Mesothelial cell of epicardium (in vitro differentiated cells): ENCODE measurements at regions not wholly inside any gene's neighbourhood (a gene's known extent, or its start where the extent isn't known, plus 50 kb on each side); places are given as distances from the start of the nearest gene placed in this dataset.

Experiments
- DNase-seq, 2 experiments: peaks; one replicate each; pipeline ENCODE4 v3.0.0; 2021; ENCODE audit warnings: low spot score in 2 of 2; ENCODE audit not compliant: unreplicated experiment in 2 of 2
- H3K27ac Mint-ChIP-seq: 2 replicates; pipeline ENCODE4 v1.8.0; 2021; ENCODE audit warnings: mixed read lengths
- H3K27me3 Mint-ChIP-seq: 2 replicates; pipeline ENCODE4 v1.8.0; 2021; ENCODE audit warnings: low read depth, mixed read lengths
- H3K36me3 Mint-ChIP-seq: 2 replicates; pipeline ENCODE4 v1.8.0; 2021; ENCODE audit warnings: mixed read lengths
- H3K4me1 Mint-ChIP-seq: 2 replicates; pipeline ENCODE4 v1.8.0; 2021; ENCODE audit warnings: mixed read lengths
- H3K4me3 Mint-ChIP-seq: 2 replicates; pipeline ENCODE4 v1.8.0; 2021; ENCODE audit warnings: mild to moderate bottlenecking, moderate library complexity, mixed read lengths
- H3K9me3 Mint-ChIP-seq: 2 replicates; pipeline ENCODE4 v1.8.0; 2021; ENCODE audit warnings: mixed read lengths
- TF ChIP-seq, protein P1 (sequence below): fragments of 200-600 bp; sonication (generic); IDR thresholded peaks from one replicate; pipeline ENCODE4 v1.5.0; 2021; ENCODE audit warnings: antibody characterized with exemption; ENCODE audit not compliant: unreplicated experiment

DNA sequence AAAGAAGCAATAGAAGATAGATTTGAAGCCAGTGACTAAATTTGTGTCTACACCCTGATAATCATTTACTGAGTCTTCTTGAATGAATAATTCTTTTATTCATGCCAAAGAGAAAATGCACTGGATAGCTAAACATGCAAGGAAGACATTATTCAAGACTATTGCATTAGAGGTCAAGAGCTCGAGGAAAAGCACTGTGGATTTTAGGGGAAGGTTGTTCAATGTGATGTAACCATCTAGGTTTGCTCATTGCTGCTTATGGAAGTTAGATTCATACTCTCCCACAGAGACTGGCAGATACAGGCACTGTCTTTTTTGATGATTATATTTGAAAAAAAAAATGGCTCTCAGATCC, 682.1 kb downstream of the KCNA4 start:
- no peaks in the 10 kb centered on the region for H3K36me3 Mint-ChIP-seq
- no peak for DNase-seq
- peaks cover 2% of the 10 kb centered on the region for H3K27me3 Mint-ChIP-seq
- H3K4me3 Mint-ChIP-seq = no peak overlapping the region
- TF ChIP-seq, protein P1, sequence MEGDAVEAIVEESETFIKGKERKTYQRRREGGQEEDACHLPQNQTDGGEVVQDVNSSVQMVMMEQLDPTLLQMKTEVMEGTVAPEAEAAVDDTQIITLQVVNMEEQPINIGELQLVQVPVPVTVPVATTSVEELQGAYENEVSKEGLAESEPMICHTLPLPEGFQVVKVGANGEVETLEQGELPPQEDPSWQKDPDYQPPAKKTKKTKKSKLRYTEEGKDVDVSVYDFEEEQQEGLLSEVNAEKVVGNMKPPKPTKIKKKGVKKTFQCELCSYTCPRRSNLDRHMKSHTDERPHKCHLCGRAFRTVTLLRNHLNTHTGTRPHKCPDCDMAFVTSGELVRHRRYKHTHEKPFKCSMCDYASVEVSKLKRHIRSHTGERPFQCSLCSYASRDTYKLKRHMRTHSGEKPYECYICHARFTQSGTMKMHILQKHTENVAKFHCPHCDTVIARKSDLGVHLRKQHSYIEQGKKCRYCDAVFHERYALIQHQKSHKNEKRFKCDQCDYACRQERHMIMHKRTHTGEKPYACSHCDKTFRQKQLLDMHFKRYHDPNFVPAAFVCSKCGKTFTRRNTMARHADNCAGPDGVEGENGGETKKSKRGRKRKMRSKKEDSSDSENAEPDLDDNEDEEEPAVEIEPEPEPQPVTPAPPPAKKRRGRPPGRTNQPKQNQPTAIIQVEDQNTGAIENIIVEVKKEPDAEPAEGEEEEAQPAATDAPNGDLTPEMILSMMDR = no peak
- peaks cover 9% of the 10 kb centered on the region for H3K9me3 Mint-ChIP-seq
- no peak overlapping the region for H3K27ac Mint-ChIP-seq
- H3K4me1 Mint-ChIP-seq = peaks cover 11% of the 10 kb centered on the region

DNA sequence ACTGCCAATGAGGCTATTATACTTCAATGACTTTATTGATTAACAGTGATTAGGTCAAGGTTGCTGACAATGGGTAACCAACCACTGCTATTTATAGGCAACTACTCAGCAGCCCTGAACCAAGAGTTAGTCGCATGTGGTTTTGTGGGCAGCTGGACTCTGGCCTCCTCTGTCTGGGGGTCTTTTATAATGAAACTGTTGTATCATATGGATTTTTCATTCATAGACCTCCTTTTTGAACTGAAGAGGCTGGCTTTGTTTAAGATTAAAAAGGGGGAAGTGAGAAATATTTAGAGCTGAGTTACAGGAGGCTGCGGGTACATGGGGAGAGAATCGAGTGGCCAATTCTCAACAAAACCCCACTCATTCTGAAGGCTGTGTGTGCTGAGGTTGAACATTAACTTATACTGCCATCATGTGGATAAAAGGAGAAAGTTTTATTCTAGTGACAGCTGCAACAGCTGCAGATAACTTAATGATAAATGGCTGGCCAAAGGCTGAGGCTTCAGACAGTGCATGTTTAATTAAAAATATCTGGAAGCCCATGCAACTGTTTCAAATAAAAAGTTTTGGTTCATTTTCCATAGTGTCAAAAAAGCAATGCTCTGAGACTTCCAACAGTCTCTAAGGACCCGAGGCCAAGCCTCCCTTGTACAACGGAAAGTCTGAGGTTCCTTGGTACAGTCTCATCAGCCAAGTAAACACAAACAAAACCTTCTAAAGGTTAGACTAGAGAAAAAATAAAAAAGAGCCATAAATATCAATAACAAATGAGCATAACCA, 682.6 kb downstream of the KCNA4 start:
- H3K4me1 Mint-ChIP-seq = peaks cover 15% of the 10 kb centered on the region
- H3K9me3 Mint-ChIP-seq = peaks cover 9% of the 10 kb centered on the region
- H3K27ac Mint-ChIP-seq = no peak overlapping the region
- no peak for DNase-seq
- H3K36me3 Mint-ChIP-seq = no peaks in the 10 kb centered on the region
- TF ChIP-seq, protein P1 = peak; percentile 71
- H3K27me3 Mint-ChIP-seq = peaks cover 2% of the 10 kb centered on the region
- no peak overlapping the region for H3K4me3 Mint-ChIP-seq

DNA sequence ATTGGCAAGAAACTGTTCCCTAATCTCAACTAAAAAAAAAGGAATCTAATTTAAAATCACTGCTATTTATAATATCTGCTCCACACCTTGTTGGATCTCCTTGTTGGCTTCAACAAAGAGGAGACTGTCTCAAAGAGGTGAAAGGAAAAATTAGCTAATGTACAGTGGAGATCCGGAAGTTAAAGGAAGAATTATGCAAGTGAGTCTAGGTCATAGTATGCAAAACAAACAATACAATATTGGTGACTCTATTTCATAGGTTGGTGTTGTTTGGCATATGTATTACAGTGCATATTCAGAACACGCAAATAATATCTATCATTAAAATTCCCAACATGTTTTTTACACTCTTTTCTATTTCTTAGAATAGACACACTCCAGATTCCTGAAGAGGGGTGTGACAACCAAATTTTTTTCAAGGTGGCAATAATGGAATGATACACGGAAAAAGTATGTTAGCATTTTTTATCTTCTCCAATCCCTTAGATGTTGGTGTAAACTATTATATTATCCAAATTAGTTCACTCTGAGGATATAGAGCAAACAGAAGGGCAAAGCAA, 685.3 kb downstream of the KCNA4 start:
- no peak for DNase-seq
- Mint-ChIP-seq H3K36me3 (no peaks in the 10 kb centered on the region), H3K9me3 (no peaks in the 10 kb centered on the region), H3K27me3 (peaks cover 2% of the 10 kb centered on the region), H3K27ac (no peak overlapping the region), H3K4me3 (no peak overlapping the region), H3K4me1 (peaks cover 20% of the 10 kb centered on the region)
- TF ChIP-seq, protein P1 = no peak

DNA sequence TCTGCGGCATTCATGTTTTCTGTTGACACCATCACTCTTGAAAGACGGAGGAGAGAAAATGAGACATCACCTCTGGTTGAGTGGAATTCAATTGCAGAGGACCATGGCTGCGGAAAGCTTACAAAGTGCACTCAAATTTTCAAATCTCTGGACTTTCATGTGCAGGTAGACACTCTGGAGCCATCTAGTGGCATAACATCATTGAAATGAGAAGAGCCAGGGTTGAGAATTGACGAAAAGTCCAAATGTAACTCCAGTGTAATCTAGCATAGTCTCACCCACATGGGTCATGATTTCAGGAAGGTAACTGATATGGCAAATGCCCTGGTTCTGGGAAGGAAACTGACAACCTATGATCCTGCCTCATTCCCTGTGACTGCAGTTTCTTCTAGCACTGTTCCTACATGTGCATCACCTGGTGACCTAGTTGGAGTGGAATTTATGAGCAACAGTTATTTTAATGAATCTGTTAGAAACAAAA, 687.8 kb downstream of the KCNA4 start:
- Mint-ChIP-seq H3K27ac (no peak overlapping the region), H3K4me1 (peaks cover 18% of the 10 kb centered on the region), H3K4me3 (no peak overlapping the region), H3K36me3 (no peaks in the 10 kb centered on the region), H3K27me3 (no peaks in the 10 kb centered on the region), H3K9me3 (no peaks in the 10 kb centered on the region)
- TF ChIP-seq, protein P1 = peak; percentile 28
- DNase-seq = no peak

DNA sequence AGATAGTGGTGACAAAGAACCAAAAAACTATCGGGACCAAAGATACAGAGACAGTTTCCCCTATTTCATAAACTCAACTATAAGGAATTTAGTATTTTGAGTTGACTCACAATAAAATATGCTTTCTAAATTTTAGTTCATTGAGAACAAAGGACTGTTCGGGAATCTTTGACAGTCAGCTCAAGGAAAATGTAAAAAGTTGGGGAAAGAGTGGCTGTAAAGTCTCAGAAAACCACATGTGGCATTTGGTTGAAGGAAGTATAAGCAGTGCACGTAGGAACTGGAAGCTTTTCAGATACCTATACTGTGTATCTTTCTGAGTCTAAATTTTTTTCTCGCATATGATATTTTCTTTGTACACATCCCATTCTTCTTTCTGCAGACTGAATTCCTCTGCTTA, 688.9 kb downstream of the KCNA4 start:
- Mint-ChIP-seq H3K9me3 (no peaks in the 10 kb centered on the region), H3K4me1 (peaks cover 17% of the 10 kb centered on the region), H3K36me3 (no peaks in the 10 kb centered on the region), H3K27me3 (no peaks in the 10 kb centered on the region), H3K27ac (no peak overlapping the region), H3K4me3 (no peak overlapping the region)
- no peak for DNase-seq
- TF ChIP-seq, protein P1 = no peak
